Liver (tissue), 8 donors: ENCODE measurements at regions not wholly inside any gene's neighbourhood (a gene's known extent, or its start where the extent isn't known, plus 50 kb on each side); places are given as distances from the start of the nearest gene placed in this dataset.

ENCODE experiments used
- DNase-seq: peaks from one replicate; pipeline ENCODE4 v3.0.0-alpha.2; 2017; ENCODE audit warnings: low spot score
- H3K27ac ChIP-seq, 2 donors: one replicate each; pipeline ENCODE4 v1.7.0; 2013; ENCODE audit warnings: inconsistent platforms in 2 of 2, low read length in 2 of 2, control low read depth in 1 of 2, low read depth in 1 of 2, mild to moderate bottlenecking in 1 of 2
- H3K27me3 ChIP-seq, 4 donors: one replicate each; pipeline versions ENCODE4 v1.6.1 to v1.7.0; 2013; ENCODE audit warnings: low read length in 3 of 4, inconsistent platforms in 1 of 4, mild to moderate bottlenecking in 1 of 4, moderate library complexity in 1 of 4; ENCODE audit not compliant: control insufficient read depth in 4 of 4, insufficient read depth in 4 of 4
- H3K36me3 ChIP-seq, 4 donors: one replicate each; pipeline versions ENCODE4 v1.6.1 to v1.7.0; 2013; ENCODE audit warnings: low read length in 3 of 4, mild to moderate bottlenecking in 3 of 4, low read depth in 1 of 4, moderate library complexity in 1 of 4; ENCODE audit not compliant: control insufficient read depth in 4 of 4, insufficient read depth in 3 of 4
- H3K4me1 ChIP-seq, 4 donors: one replicate each; pipeline versions ENCODE4 v1.6.1 to v1.7.0; 2013; ENCODE audit warnings: low read length in 3 of 4, mild to moderate bottlenecking in 3 of 4, moderate library complexity in 1 of 4; ENCODE audit not compliant: control insufficient read depth in 4 of 4, insufficient read depth in 4 of 4
- H3K4me3 ChIP-seq, 3 donors: one replicate each; pipeline versions ENCODE4 v1.6.1 to v1.7.0; 2013; ENCODE audit warnings: low read length in 3 of 3, control low read depth in 1 of 3, low read depth in 1 of 3, mild to moderate bottlenecking in 1 of 3
- H3K9ac ChIP-seq, 2 donors: one replicate each; pipeline ENCODE4 v1.7.0; 2013; ENCODE audit warnings: low read length in 2 of 2, mild to moderate bottlenecking in 2 of 2, moderate library complexity in 2 of 2, control low read depth in 1 of 2, low read depth in 1 of 2
- H3K9me3 ChIP-seq, 4 donors: one replicate each; pipeline versions ENCODE4 v1.6.1 to v1.7.0; 2013; ENCODE audit warnings: low read length in 3 of 4; ENCODE audit not compliant: control insufficient read depth in 4 of 4
- EGR1 ChIP-seq, 2 donors: IDR thresholded peaks; 2 replicates each; pipeline ENCODE4 v1.6.1; 2016 to 2018; ENCODE audit warnings: antibody characterized with exemption in 2 of 2, low read depth in 2 of 2
- FOXA1 ChIP-seq: IDR thresholded peaks from 2 replicates; pipeline ENCODE4 v1.6.1; 2016; ENCODE audit warnings: antibody characterized with exemption
- FOXA2 ChIP-seq: IDR thresholded peaks from 2 replicates; pipeline ENCODE4 v1.6.1; 2016; ENCODE audit warnings: antibody characterized with exemption
- GABPA ChIP-seq, 2 donors: IDR thresholded peaks in 1 of 2; conservative IDR thresholded peaks in 1 of 2; 2 replicates each; pipeline ENCODE4 v1.6.1; 2016; ENCODE audit warnings: antibody characterized with exemption in 2 of 2, mild to moderate bottlenecking in 1 of 2, moderate library complexity in 1 of 2
- HNF4A ChIP-seq, 2 donors: conservative IDR thresholded peaks; 2 replicates each; pipeline ENCODE4 v1.6.1; 2016; ENCODE audit warnings: antibody characterized with exemption in 2 of 2, mild to moderate bottlenecking in 2 of 2
- HNF4G ChIP-seq: IDR thresholded peaks from 2 replicates; pipeline ENCODE4 v1.6.1; 2016; ENCODE audit warnings: antibody characterized with exemption
- NR2F2 ChIP-seq: IDR thresholded peaks from 2 replicates; pipeline ENCODE4 v1.6.1; 2016; ENCODE audit warnings: antibody characterized with exemption
- RAD21 ChIP-seq, 2 donors: IDR thresholded peaks; 2 replicates each; pipeline ENCODE4 v1.6.1; 2016; ENCODE audit warnings: antibody characterized with exemption in 2 of 2, mild to moderate bottlenecking in 2 of 2
- RXRA ChIP-seq, 2 donors: IDR thresholded peaks; 2 replicates each; pipeline ENCODE4 v1.6.1; 2017 to 2018; ENCODE audit warnings: antibody characterized with exemption in 2 of 2, mild to moderate bottlenecking in 1 of 2
- SP1 ChIP-seq: IDR thresholded peaks from 2 replicates; pipeline ENCODE4 v1.6.1; 2018; ENCODE audit warnings: antibody characterized with exemption, mild to moderate bottlenecking
- TAF1 ChIP-seq: conservative IDR thresholded peaks from 2 replicates; pipeline ENCODE4 v1.6.1; 2016; ENCODE audit warnings: antibody characterized with exemption, mild to moderate bottlenecking
- YY1 ChIP-seq: IDR thresholded peaks from 2 replicates; pipeline ENCODE4 v1.6.1; 2016; ENCODE audit warnings: antibody characterized with exemption, mild to moderate bottlenecking
- WGBS: extraction: QIAGEN DNeasy Blood & Tissue Kit; methylation state at CpG from one replicate; pipeline ENCODE4 v1.1.7; 2013; 5-methylcytosine and 5-hydroxymethylcytosine counted together
- TF ChIP-seq, protein P1 (sequence below): IDR thresholded peaks from 2 replicates; pipeline ENCODE4 v1.6.1; 2016; ENCODE audit warnings: antibody characterized with exemption
- TF ChIP-seq, protein P2 (sequence below): IDR thresholded peaks from 2 replicates; pipeline ENCODE4 v1.6.1; 2016; ENCODE audit warnings: antibody characterized with exemption
- TF ChIP-seq, protein P3 (sequence below): IDR thresholded peaks from 2 replicates; pipeline ENCODE4 v1.6.1; 2016; ENCODE audit warnings: antibody characterized with exemption
- TF ChIP-seq, protein P4 (sequence below): fragments of 150-350 bp; IDR thresholded peaks from 2 replicates; pipeline ENCODE4 v1.5.1; 2017; ENCODE audit warnings: improper control_type of control experiment, low read depth, low read length; ENCODE audit not compliant: missing input control
- donor health status: healthy.
- donor health status: healthy.
- donor health status: healthy.
- donor health status: healthy.
- donor health status: healthy.

DNA sequence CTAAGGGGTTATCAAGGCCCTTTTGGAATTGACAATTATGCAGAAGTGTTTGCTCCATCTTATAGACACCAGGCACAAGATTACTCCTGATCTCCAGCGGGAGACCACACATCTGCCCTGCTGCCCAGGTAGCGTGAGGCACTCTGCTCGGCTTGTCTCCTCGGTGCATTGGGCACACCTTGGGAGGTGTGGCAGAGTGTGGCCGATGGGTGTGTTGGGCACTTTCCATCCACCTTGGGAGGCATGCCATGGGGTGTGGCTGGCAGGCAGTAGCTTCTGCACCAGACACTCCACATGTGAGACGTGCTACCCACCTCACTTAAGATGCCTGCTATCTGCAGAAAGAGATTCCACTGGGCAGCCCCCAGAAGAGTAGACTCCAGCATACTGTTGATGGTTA, 54.1 kb downstream of the GADD45G start:
- H3K27ac ChIP-seq = no peak overlapping the region
- peaks cover 34 to 69% (median 46%) of the 10 kb centered on the region in 4 donors for H3K4me1 ChIP-seq
- no peak overlapping the region for H3K4me3 ChIP-seq
- DNase-seq = no peak
- H3K9ac ChIP-seq = no peak overlapping the region
- H3K27me3 ChIP-seq = no peaks in the 10 kb centered on the region
- no peaks in the 10 kb centered on the region for H3K36me3 ChIP-seq
- 88% methylated on average over 6 of the region's 6 CpGs for WGBS
- no peaks in the 10 kb centered on the region for H3K9me3 ChIP-seq
- TF ChIP-seq, protein P1, sequence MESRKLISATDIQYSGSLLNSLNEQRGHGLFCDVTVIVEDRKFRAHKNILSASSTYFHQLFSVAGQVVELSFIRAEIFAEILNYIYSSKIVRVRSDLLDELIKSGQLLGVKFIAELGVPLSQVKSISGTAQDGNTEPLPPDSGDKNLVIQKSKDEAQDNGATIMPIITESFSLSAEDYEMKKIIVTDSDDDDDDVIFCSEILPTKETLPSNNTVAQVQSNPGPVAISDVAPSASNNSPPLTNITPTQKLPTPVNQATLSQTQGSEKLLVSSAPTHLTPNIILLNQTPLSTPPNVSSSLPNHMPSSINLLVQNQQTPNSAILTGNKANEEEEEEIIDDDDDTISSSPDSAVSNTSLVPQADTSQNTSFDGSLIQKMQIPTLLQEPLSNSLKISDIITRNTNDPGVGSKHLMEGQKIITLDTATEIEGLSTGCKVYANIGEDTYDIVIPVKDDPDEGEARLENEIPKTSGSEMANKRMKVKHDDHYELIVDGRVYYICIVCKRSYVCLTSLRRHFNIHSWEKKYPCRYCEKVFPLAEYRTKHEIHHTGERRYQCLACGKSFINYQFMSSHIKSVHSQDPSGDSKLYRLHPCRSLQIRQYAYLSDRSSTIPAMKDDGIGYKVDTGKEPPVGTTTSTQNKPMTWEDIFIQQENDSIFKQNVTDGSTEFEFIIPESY = no peak
- TF ChIP-seq NR2F2 = no peak
- no peak for TF ChIP-seq TAF1
- TF ChIP-seq YY1 = no peak
- TF ChIP-seq FOXA1 = no peak
- TF ChIP-seq HNF4G = no peak
- TF ChIP-seq, protein P2, sequence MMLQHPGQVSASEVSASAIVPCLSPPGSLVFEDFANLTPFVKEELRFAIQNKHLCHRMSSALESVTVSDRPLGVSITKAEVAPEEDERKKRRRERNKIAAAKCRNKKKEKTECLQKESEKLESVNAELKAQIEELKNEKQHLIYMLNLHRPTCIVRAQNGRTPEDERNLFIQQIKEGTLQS = no peak
- TF ChIP-seq, protein P3, sequence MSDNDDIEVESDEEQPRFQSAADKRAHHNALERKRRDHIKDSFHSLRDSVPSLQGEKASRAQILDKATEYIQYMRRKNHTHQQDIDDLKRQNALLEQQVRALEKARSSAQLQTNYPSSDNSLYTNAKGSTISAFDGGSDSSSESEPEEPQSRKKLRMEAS = no peak
- TF ChIP-seq HNF4A (conservative IDR thresholded peaks at IDR 0.05) = no peak
- TF ChIP-seq, protein P4, sequence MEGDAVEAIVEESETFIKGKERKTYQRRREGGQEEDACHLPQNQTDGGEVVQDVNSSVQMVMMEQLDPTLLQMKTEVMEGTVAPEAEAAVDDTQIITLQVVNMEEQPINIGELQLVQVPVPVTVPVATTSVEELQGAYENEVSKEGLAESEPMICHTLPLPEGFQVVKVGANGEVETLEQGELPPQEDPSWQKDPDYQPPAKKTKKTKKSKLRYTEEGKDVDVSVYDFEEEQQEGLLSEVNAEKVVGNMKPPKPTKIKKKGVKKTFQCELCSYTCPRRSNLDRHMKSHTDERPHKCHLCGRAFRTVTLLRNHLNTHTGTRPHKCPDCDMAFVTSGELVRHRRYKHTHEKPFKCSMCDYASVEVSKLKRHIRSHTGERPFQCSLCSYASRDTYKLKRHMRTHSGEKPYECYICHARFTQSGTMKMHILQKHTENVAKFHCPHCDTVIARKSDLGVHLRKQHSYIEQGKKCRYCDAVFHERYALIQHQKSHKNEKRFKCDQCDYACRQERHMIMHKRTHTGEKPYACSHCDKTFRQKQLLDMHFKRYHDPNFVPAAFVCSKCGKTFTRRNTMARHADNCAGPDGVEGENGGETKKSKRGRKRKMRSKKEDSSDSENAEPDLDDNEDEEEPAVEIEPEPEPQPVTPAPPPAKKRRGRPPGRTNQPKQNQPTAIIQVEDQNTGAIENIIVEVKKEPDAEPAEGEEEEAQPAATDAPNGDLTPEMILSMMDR = no peak
- TF ChIP-seq RAD21 (IDR thresholded peaks at IDR 0.05) = no peak
- TF ChIP-seq FOXA2 = no peak
- no peak for TF ChIP-seq EGR1 (IDR thresholded peaks at IDR 0.05; ENCODE audit: low read depth in 2 of 2)

DNA sequence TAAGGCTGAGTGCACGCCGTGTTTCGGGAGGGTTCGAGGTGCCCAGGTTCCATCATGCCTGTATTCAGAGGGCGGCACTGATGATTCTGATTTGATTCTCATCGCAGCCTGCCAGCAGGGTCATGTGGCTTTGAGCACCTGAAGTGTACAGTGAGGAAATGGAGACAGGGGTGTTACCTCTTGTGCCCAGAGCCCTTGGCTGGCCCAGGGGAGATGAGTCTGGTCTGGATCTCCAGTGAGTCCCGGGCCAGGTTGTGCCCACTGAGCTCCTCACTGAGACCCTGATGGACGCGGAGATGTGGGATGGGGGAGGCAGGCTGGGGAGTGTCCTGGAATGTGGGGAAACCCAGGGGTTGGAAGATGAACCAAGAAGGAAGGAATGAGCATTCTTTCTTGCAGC, 54.7 kb downstream of the GADD45G start:
- no peaks in the 10 kb centered on the region for H3K27me3 ChIP-seq
- no peak overlapping the region for H3K4me3 ChIP-seq
- H3K27ac ChIP-seq = no peak overlapping the region
- peaks cover 38 to 71% (median 45%) of the 10 kb centered on the region in 4 donors for H3K4me1 ChIP-seq
- WGBS = 97% methylated on average over 9 of the region's 9 CpGs
- DNase-seq = no peak
- H3K9ac ChIP-seq = no peak overlapping the region
- TF ChIP-seq SP1 = no peak
- no peak for TF ChIP-seq RAD21 (IDR thresholded peaks at IDR 0.05)
- TF ChIP-seq GABPA (IDR thresholded peaks at IDR 0.05 in 1 of 2, conservative IDR thresholded peaks at IDR 0.05 in 1 of 2) = no peak
- no peak for TF ChIP-seq RXRA (IDR thresholded peaks at IDR 0.05)
- no peaks in the 10 kb centered on the region for H3K36me3 ChIP-seq
- no peaks in the 10 kb centered on the region for H3K9me3 ChIP-seq
